ENCODE measurements at regions not wholly inside any gene's neighbourhood (a gene's known extent, or its start where the extent isn't known, plus 50 kb on each side); places are given as distances from the start of the nearest gene placed in this dataset.

DNA sequence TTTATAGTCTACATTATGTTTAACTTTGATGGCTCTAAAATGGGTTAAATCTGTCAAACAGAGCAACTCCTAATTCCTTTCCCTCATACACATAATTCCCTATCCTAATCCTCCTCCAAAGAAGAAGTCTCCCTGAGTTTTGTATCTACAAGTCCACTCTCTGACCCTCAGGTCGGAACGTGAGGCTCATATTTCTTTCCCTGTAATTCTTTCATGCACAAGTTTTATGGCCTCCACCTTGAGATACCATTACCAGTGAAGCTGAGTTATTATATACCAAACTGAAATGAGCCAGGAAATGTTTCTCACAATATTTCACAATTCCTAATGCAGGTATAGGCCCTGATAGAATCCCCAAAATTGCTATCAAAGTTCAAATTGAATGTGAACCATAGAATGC is 106.4 kb downstream of the CASP12 start:
- Histone ChIP-seq H3K4me3 (ENCODE audit: low read length) (no peak overlapping the region), H3K79me2 (ENCODE audit: low read length) (no peaks in the 10 kb centered on the region)

GRCh38 chr11:104784684-104785460 is 113.4 kb downstream of the CASP12 start:
- H3K79me2 ChIP-seq (ENCODE audit: low read length), result no peaks in the 10 kb centered on the region
- H2AFZ ChIP-seq (ENCODE audit: low read depth, low read length), result no peak overlapping the region
- no peak overlapping the region for H3K9ac ChIP-seq (ENCODE audit: low read length)
- H3K9me3 ChIP-seq (ENCODE audit: insufficient read depth, low read length), result no peaks in the 10 kb centered on the region
- no peaks in the 10 kb centered on the region for H3K27me3 ChIP-seq (ENCODE audit: low read depth, low read length)
- no peaks in the 10 kb centered on the region for H3K4me1 ChIP-seq (ENCODE audit: low read length)
- TF ChIP-seq, protein P1, sequence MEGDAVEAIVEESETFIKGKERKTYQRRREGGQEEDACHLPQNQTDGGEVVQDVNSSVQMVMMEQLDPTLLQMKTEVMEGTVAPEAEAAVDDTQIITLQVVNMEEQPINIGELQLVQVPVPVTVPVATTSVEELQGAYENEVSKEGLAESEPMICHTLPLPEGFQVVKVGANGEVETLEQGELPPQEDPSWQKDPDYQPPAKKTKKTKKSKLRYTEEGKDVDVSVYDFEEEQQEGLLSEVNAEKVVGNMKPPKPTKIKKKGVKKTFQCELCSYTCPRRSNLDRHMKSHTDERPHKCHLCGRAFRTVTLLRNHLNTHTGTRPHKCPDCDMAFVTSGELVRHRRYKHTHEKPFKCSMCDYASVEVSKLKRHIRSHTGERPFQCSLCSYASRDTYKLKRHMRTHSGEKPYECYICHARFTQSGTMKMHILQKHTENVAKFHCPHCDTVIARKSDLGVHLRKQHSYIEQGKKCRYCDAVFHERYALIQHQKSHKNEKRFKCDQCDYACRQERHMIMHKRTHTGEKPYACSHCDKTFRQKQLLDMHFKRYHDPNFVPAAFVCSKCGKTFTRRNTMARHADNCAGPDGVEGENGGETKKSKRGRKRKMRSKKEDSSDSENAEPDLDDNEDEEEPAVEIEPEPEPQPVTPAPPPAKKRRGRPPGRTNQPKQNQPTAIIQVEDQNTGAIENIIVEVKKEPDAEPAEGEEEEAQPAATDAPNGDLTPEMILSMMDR (IDR thresholded peaks at IDR 0.05; ENCODE audit: low read depth, low read length), result no peak
- TF ChIP-seq EZH2phosphoT487 (IDR thresholded peaks at IDR 0.05; ENCODE audit: low read depth), result no peak
- no peak overlapping the region for H3K4me2 ChIP-seq (ENCODE audit: low read length)
- no peak overlapping the region for H3K4me3 ChIP-seq (ENCODE audit: low read length)
- no peaks in the 10 kb centered on the region for H3K36me3 ChIP-seq (replicated peaks; ENCODE audit: low read depth, low read length)
- no peaks in the 10 kb centered on the region for H4K20me1 ChIP-seq (ENCODE audit: insufficient read depth, low read length)
- H3K27ac ChIP-seq (ENCODE audit: low read length), result no peak overlapping the region

More for the DNA sequence above, 106.4 kb downstream of the CASP12 start:
- H3K27me3 ChIP-seq (ENCODE audit: low read depth, low read length), result no peaks in the 10 kb centered on the region
- no peaks in the 10 kb centered on the region for H4K20me1 ChIP-seq (ENCODE audit: insufficient read depth, low read length)
- H3K9me3 ChIP-seq (ENCODE audit: insufficient read depth, low read length), result no peaks in the 10 kb centered on the region
- H3K27ac ChIP-seq (ENCODE audit: low read length), result no peak overlapping the region
- H2AFZ ChIP-seq (ENCODE audit: low read depth, low read length), result no peak overlapping the region
- H3K36me3 ChIP-seq (replicated peaks; ENCODE audit: low read depth, low read length), result no peaks in the 10 kb centered on the region
- no peak overlapping the region for H3K9ac ChIP-seq (ENCODE audit: low read length)
- no peak for TF ChIP-seq EZH2phosphoT487 (IDR thresholded peaks at IDR 0.05; ENCODE audit: low read depth)
- TF ChIP-seq, protein P1 (IDR thresholded peaks at IDR 0.05; ENCODE audit: low read depth, low read length), result no peak
- H3K4me1 ChIP-seq (ENCODE audit: low read length), result no peaks in the 10 kb centered on the region
- H3K4me2 ChIP-seq (ENCODE audit: low read length), result no peak overlapping the region

GRCh38 chr11:104783241-104783640 is 115.0 kb downstream of the CASP12 start:
- Histone ChIP-seq H4K20me1 (ENCODE audit: insufficient read depth, low read length) (no peaks in the 10 kb centered on the region), H3K27me3 (ENCODE audit: low read depth, low read length) (no peaks in the 10 kb centered on the region), H3K9me3 (ENCODE audit: insufficient read depth, low read length) (no peaks in the 10 kb centered on the region), H3K4me3 (ENCODE audit: low read length) (no peak overlapping the region), H3K4me1 (ENCODE audit: low read length) (no peaks in the 10 kb centered on the region), H3K79me2 (ENCODE audit: low read length) (no peaks in the 10 kb centered on the region), H2AFZ (ENCODE audit: low read depth, low read length) (no peak overlapping the region), H3K36me3 (replicated peaks; ENCODE audit: low read depth, low read length) (no peaks in the 10 kb centered on the region), H3K27ac (ENCODE audit: low read length) (no peak overlapping the region), H3K9ac (ENCODE audit: low read length) (no peak overlapping the region), H3K4me2 (ENCODE audit: low read length) (no peak overlapping the region)
- TF ChIP-seq, protein P1 (IDR thresholded peaks at IDR 0.05; ENCODE audit: low read depth, low read length), result no peak
- TF ChIP-seq EZH2phosphoT487 (IDR thresholded peaks at IDR 0.05; ENCODE audit: low read depth), result no peak

- H2AFZ ChIP-seq (ENCODE audit: low read depth, low read length), result no peak overlapping the region
- no peaks in the 10 kb centered on the region for H3K9me3 ChIP-seq (ENCODE audit: insufficient read depth, low read length)
- H3K4me3 ChIP-seq (ENCODE audit: low read length), result no peak overlapping the region
- TF ChIP-seq EZH2phosphoT487 (IDR thresholded peaks at IDR 0.05; ENCODE audit: low read depth), result no peak
- TF ChIP-seq, protein P1 (IDR thresholded peaks at IDR 0.05; ENCODE audit: low read depth, low read length), result no peak
- H3K27me3 ChIP-seq (ENCODE audit: low read depth, low read length), result no peaks in the 10 kb centered on the region
- H3K27ac ChIP-seq (ENCODE audit: low read length), result no peak overlapping the region
- H3K9ac ChIP-seq (ENCODE audit: low read length), result no peak overlapping the region
- H4K20me1 ChIP-seq (ENCODE audit: insufficient read depth, low read length), result no peaks in the 10 kb centered on the region
- no peak overlapping the region for H3K4me2 ChIP-seq (ENCODE audit: low read length)
- H3K79me2 ChIP-seq (ENCODE audit: low read length), result no peaks in the 10 kb centered on the region
- no peaks in the 10 kb centered on the region for H3K4me1 ChIP-seq (ENCODE audit: low read length)
- H3K36me3 ChIP-seq (replicated peaks; ENCODE audit: low read depth, low read length), result no peaks in the 10 kb centered on the region
These were observed 115.9 kb downstream of the CASP12 start for GRCh38 chr11:104782377-104782754.

All from OCI-LY3 (cell line).